ENCODE measurements at regions not wholly inside any gene's neighbourhood (a gene's known extent, or its start where the extent isn't known, plus 50 kb on each side); places are given as distances from the start of the nearest gene placed in this dataset.

GRCh38 chr1:22236166-22236565 lies 93.3 kb upstream of the WNT4 start:
- no peak for ATAC-seq
- intact Hi-C loops (cut with DNase I) = no loop called here
- Histone ChIP-seq H3K27me3 (ENCODE audit: control insufficient read depth, insufficient read depth) (no peaks in the 10 kb centered on the region), H3K4me1 (ENCODE audit: control insufficient read depth, insufficient read depth, low read length) (no peaks in the 10 kb centered on the region), H3K4me3 (ENCODE audit: low read length) (no peak overlapping the region), H3K9me3 (ENCODE audit: control insufficient read depth, low read length) (no peaks in the 10 kb centered on the region), H3K27ac (ENCODE audit: low read length) (no peak overlapping the region)
- peak in 1 of 3 donors; percentile 26 for DNase-seq
- WGBS = 31% methylated on average over 7 of the region's 7 CpGs

- 86% methylated on average over 6 of the region's 6 CpGs for WGBS
- Histone ChIP-seq H3K27me3 (ENCODE audit: control insufficient read depth, insufficient read depth) (no peaks in the 10 kb centered on the region), H3K27ac (ENCODE audit: low read length) (no peak overlapping the region), H3K4me1 (ENCODE audit: control insufficient read depth, insufficient read depth, low read length) (no peaks in the 10 kb centered on the region), H3K4me3 (ENCODE audit: low read length) (no peak overlapping the region), H3K9me3 (ENCODE audit: control insufficient read depth, low read length) (no peaks in the 10 kb centered on the region)
- intact Hi-C loops (cut with DNase I) = no loop called here
- no peak for DNase-seq
- ATAC-seq = no peak
Measured at GRCh38 chr1:22236900-22237299, 94.0 kb upstream of the WNT4 start.

- no peak for ATAC-seq
- Histone ChIP-seq H3K27me3 (ENCODE audit: control insufficient read depth, insufficient read depth) (no peaks in the 10 kb centered on the region), H3K4me3 (ENCODE audit: low read length) (no peak overlapping the region), H3K27ac (ENCODE audit: low read length) (no peak overlapping the region), H3K9me3 (ENCODE audit: control insufficient read depth, low read length) (no peaks in the 10 kb centered on the region), H3K4me1 (ENCODE audit: control insufficient read depth, insufficient read depth, low read length) (no peaks in the 10 kb centered on the region)
- no peak for DNase-seq
- 93% methylated on average over 11 of the region's 11 CpGs for WGBS
- intact Hi-C loops (cut with DNase I) = no loop called here
Measured at GRCh38 chr1:22237433-22238093, 94.7 kb upstream of the WNT4 start.

- DNase-seq (no peak), ATAC-seq (no peak)
- intact Hi-C loops (cut with DNase I) = no loop called here
- Histone ChIP-seq H3K27me3 (ENCODE audit: control insufficient read depth, insufficient read depth) (no peaks in the 10 kb centered on the region), H3K27ac (ENCODE audit: low read length) (no peak overlapping the region), H3K4me3 (ENCODE audit: low read length) (no peak overlapping the region), H3K9me3 (ENCODE audit: control insufficient read depth, low read length) (no peaks in the 10 kb centered on the region), H3K4me1 (ENCODE audit: control insufficient read depth, insufficient read depth, low read length) (no peaks in the 10 kb centered on the region)
- 91% methylated on average over 26 of the region's 26 CpGs for WGBS
Measured at GRCh38 chr1:22238356-22239224, 95.7 kb upstream of the WNT4 start.

- no peak for DNase-seq
- no peak overlapping the region for H3K27ac ChIP-seq (ENCODE audit: low read length)
- H3K4me1 ChIP-seq (ENCODE audit: control insufficient read depth, insufficient read depth, low read length) = no peaks in the 10 kb centered on the region
- H3K9me3 ChIP-seq (ENCODE audit: control insufficient read depth, low read length) = no peaks in the 10 kb centered on the region
- no peak for ATAC-seq
- 87% methylated on average over 11 of the region's 11 CpGs for WGBS
- no peak overlapping the region for H3K4me3 ChIP-seq (ENCODE audit: low read length)
- intact Hi-C loops (cut with DNase I) = no loop called here
- H3K27me3 ChIP-seq (ENCODE audit: control insufficient read depth, insufficient read depth) = no peaks in the 10 kb centered on the region
Measured at GRCh38 chr1:22239378-22239777, 96.5 kb upstream of the WNT4 start.

GRCh38 chr1:22241250-22241649 lies 98.4 kb upstream of the WNT4 start:
- Histone ChIP-seq H3K4me1 (ENCODE audit: control insufficient read depth, insufficient read depth, low read length) (no peaks in the 10 kb centered on the region), H3K27ac (ENCODE audit: low read length) (no peak overlapping the region), H3K9me3 (ENCODE audit: control insufficient read depth, low read length) (no peaks in the 10 kb centered on the region), H3K27me3 (ENCODE audit: control insufficient read depth, insufficient read depth) (no peaks in the 10 kb centered on the region), H3K4me3 (ENCODE audit: low read length) (no peak overlapping the region)
- ATAC-seq (no peak), DNase-seq (no peak)
- WGBS = 67% methylated on average over 3 of the region's 3 CpGs
- intact Hi-C loops (cut with DNase I) = no loop called here

- ATAC-seq (no peak), DNase-seq (no peak)
- Histone ChIP-seq H3K4me1 (ENCODE audit: control insufficient read depth, insufficient read depth, low read length) (no peaks in the 10 kb centered on the region), H3K4me3 (ENCODE audit: low read length) (no peak overlapping the region), H3K27me3 (ENCODE audit: control insufficient read depth, insufficient read depth) (no peaks in the 10 kb centered on the region), H3K9me3 (ENCODE audit: control insufficient read depth, low read length) (no peaks in the 10 kb centered on the region), H3K27ac (ENCODE audit: low read length) (no peak overlapping the region)
- WGBS = 86% methylated on average over 9 of the region's 9 CpGs
- intact Hi-C loops (cut with DNase I) = no loop called here
Measured at GRCh38 chr1:22241811-22242210, 98.9 kb upstream of the WNT4 start.

- no peak overlapping the region for H3K27ac ChIP-seq (ENCODE audit: low read length)
- H3K9me3 ChIP-seq (ENCODE audit: control insufficient read depth, low read length) = no peaks in the 10 kb centered on the region
- no peak for ATAC-seq
- intact Hi-C loops (cut with DNase I) = no loop called here
- no peak for DNase-seq
- H3K4me1 ChIP-seq (ENCODE audit: control insufficient read depth, insufficient read depth, low read length) = no peaks in the 10 kb centered on the region
- H3K27me3 ChIP-seq (ENCODE audit: control insufficient read depth, insufficient read depth) = no peaks in the 10 kb centered on the region
- no peak overlapping the region for H3K4me3 ChIP-seq (ENCODE audit: low read length)
- 77% methylated on average over 9 of the region's 9 CpGs for WGBS
Measured at GRCh38 chr1:22245100-22245650, 102.3 kb upstream of the WNT4 start.

- H3K27ac ChIP-seq (ENCODE audit: low read length) = no peak overlapping the region
- no peaks in the 10 kb centered on the region for H3K9me3 ChIP-seq (ENCODE audit: control insufficient read depth, low read length)
- intact Hi-C loops (cut with DNase I) = no loop called here
- no peak for ATAC-seq
- no peaks in the 10 kb centered on the region for H3K27me3 ChIP-seq (ENCODE audit: control insufficient read depth, insufficient read depth)
- H3K4me1 ChIP-seq (ENCODE audit: control insufficient read depth, insufficient read depth, low read length) = no peaks in the 10 kb centered on the region
- 55% methylated on average over 8 of the region's 8 CpGs for WGBS
- H3K4me3 ChIP-seq (ENCODE audit: low read length) = no peak overlapping the region
- no peak for DNase-seq
Measured at GRCh38 chr1:22245726-22246125, 102.8 kb upstream of the WNT4 start.

- ATAC-seq = no peak
- Histone ChIP-seq H3K27ac (ENCODE audit: low read length) (no peak overlapping the region), H3K4me1 (ENCODE audit: control insufficient read depth, insufficient read depth, low read length) (no peaks in the 10 kb centered on the region), H3K9me3 (ENCODE audit: control insufficient read depth, low read length) (no peaks in the 10 kb centered on the region), H3K4me3 (ENCODE audit: low read length) (no peak overlapping the region), H3K27me3 (ENCODE audit: control insufficient read depth, insufficient read depth) (no peaks in the 10 kb centered on the region)
- DNase-seq = no peak
- WGBS = 85% methylated on average over 3 of the region's 3 CpGs
- intact Hi-C loops (cut with DNase I) = no loop called here
Measured at GRCh38 chr1:22246755-22247480, 104.0 kb upstream of the WNT4 start.
